HEK293T (cell line): ENCODE measurements at regions not wholly inside any gene's neighbourhood (a gene's known extent, or its start where the extent isn't known, plus 50 kb on each side); places are given as distances from the start of the nearest gene placed in this dataset.

Experiments used
- ARNT ChIP-seq: fragments of 450-650 bp; IDR thresholded peaks from 2 replicates; pipeline ENCODE4 v1.6.1; 2017; ENCODE audit warnings: mild to moderate bottlenecking
- BHLHE40 ChIP-seq: fragments of 450-650 bp; IDR thresholded peaks from 2 replicates; pipeline ENCODE4 v1.6.1; 2016; ENCODE audit warnings: mild to moderate bottlenecking, moderate library complexity, borderline replicate concordance
- FOXK2 ChIP-seq: fragments of 450-650 bp; IDR thresholded peaks from 2 replicates; pipeline ENCODE4 v1.6.1; 2016; ENCODE audit warnings: mild to moderate bottlenecking
- NFRKB ChIP-seq: fragments of 450-650 bp; IDR thresholded peaks from 2 replicates; pipeline ENCODE4 v1.6.1; 2016; ENCODE audit warnings: mild to moderate bottlenecking, moderate library complexity
- TARDBP ChIP-seq: fragments of 450-650 bp; IDR thresholded peaks from 2 replicates; pipeline ENCODE4 v1.6.1; 2016
- ZNF384 ChIP-seq: fragments of 450-650 bp; IDR thresholded peaks from 2 replicates; pipeline ENCODE4 v1.6.1; 2016
- TF ChIP-seq, protein P1 (sequence below): fragments of 450-650 bp; IDR thresholded peaks from 2 replicates; pipeline ENCODE4 v1.6.1; 2016

DNA sequence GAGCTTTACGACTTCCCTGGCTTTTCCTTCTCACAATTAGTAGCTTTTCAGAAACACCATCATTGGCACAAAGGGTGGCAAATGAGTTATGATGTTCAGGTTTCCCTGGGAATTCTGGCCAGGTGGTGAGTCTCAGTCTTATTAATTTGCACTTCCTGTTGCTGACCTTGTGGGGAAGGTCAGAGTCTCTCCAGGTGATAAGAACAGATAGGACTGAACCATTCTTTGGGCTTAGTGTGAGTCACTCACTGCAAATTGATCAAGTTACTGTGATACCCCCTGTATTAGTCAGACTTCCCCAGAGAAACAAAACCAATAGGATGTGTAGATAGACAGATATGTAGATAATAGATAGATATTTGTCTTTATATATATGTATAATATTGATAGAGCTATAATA, 53.8 kb upstream of the RANBP3L start:
- TF ChIP-seq TARDBP = no peak
- TF ChIP-seq, protein P1, sequence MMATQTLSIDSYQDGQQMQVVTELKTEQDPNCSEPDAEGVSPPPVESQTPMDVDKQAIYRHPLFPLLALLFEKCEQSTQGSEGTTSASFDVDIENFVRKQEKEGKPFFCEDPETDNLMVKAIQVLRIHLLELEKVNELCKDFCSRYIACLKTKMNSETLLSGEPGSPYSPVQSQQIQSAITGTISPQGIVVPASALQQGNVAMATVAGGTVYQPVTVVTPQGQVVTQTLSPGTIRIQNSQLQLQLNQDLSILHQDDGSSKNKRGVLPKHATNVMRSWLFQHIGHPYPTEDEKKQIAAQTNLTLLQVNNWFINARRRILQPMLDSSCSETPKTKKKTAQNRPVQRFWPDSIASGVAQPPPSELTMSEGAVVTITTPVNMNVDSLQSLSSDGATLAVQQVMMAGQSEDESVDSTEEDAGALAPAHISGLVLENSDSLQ = no peak
- TF ChIP-seq ZNF384 = no peak
- no peak for TF ChIP-seq BHLHE40
- no peak for TF ChIP-seq FOXK2
- no peak for TF ChIP-seq ARNT
- TF ChIP-seq NFRKB = no peak
